D721Med (cell line): ENCODE measurements at regions not wholly inside any gene's neighbourhood (a gene's known extent, or its start where the extent isn't known, plus 50 kb on each side); places are given as distances from the start of the nearest gene placed in this dataset.
"Not testable (repeated sequence)": the region's sequence is repeated elsewhere in the genome, so short reads cannot be mapped to it uniquely, and the experiment has no call there.

Source experiments
- DNase-seq: peaks from one replicate; pipeline ENCODE4 v3.0.0; 2011; ENCODE audit warnings: low spot score; ENCODE audit not compliant: insufficient read length
- FAIRE-seq: peaks from 2 replicates; lab custom pipeline; 2011; peaks lifted over from hg19 to GRCh38; lab: Jason Lieb, UNC
- CTCF ChIP-seq: IDR thresholded peaks from 2 replicates; pipeline ENCODE4 v1.5.1; 2012; ENCODE audit warnings: mild to moderate bottlenecking, control low read depth; ENCODE audit not compliant: insufficient read depth; ENCODE audit errors: missing control alignments

GRCh38 chr14:25308244-25308643 is 258.3 kb upstream of the STXBP6 start:
- FAIRE-seq (no peak), DNase-seq (no peak)
- no peak for TF ChIP-seq CTCF

DNA sequence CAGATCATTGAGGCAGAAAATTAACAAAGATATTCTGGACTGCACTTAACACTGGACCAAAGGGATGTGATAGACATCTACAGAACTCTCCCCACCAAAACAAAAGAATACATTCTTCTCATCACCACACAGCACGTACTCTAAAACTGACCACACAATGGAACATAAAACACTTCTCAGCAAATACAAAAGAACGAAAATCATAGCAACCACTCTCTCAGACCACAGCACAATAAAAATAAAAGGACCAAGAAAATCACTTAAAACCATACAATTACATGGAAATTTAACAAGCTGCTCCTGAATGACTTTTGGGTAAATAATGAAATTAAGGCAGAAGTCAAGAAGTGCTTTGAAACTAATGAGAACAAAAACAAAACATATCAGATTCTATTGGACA is 254.0 kb upstream of the STXBP6 start:
- no peak for FAIRE-seq

GRCh38 chr14:25298238-25298637 is 248.3 kb upstream of the STXBP6 start:
- no peak for DNase-seq

More for the DNA sequence above, 254.0 kb upstream of the STXBP6 start:
- TF ChIP-seq CTCF: no peak
- DNase-seq: no peak

GRCh38 chr14:25290154-25290553 is 240.2 kb upstream of the STXBP6 start:
- FAIRE-seq, DNase-seq: not testable (repeated sequence)

More at GRCh38 chr14:25298238-25298637, 248.3 kb upstream of the STXBP6 start:
- no peak for TF ChIP-seq CTCF
- no peak for FAIRE-seq

DNA sequence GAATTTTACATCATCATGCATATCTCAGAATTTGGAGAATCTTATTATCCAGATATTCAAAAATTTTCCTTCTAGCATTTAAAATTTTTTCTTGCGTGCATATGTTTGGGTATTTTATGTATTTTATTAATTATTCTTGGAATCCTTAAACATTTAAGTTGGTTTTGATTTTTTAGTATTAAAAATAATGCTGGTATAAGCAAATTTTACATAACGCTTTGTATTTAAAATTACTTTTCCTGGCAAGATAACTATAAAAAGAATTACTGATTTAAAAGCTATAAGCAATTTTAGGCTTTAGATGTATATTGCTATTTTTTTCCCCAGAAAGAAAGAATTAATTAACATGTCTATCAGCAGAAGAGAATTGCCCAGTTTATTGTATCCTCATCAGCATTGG is 224.6 kb upstream of the STXBP6 start:
- DNase-seq (no peak), FAIRE-seq (no peak)
- no peak for TF ChIP-seq CTCF

GRCh38 chr14:25267186-25267585 is 217.2 kb upstream of the STXBP6 start:
- TF ChIP-seq CTCF: no peak
- DNase-seq: no peak
- FAIRE-seq: no peak

GRCh38 chr14:25259470-25259869 is 209.5 kb upstream of the STXBP6 start:
- no peak for FAIRE-seq
- no peak for TF ChIP-seq CTCF
- no peak for DNase-seq

DNA sequence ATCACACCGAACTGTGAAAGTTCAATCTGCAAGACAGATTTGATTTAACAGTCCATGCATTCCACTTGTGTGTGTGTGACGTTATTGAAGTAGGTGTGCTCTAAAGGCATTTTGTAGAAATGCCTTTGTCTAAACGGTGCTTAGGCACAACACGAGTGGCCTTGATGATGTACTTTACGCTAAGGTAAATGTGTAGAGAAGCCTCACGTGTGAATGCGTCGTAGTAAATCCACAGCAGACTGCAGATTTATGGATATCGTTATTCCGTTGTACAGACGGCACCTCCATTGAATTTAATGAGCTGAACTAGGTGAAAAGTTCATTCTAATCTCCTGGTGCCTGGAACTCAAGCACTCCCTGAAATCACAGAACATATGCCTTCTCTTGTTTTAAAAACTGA is 202.8 kb upstream of the STXBP6 start:
- no peak for TF ChIP-seq CTCF
- DNase-seq: no peak
- FAIRE-seq: no peak
